ENCODE measurements at regions not wholly inside any gene's neighbourhood (a gene's known extent, or its start where the extent isn't known, plus 50 kb on each side); places are given as distances from the start of the nearest gene placed in this dataset.
"Not testable (repeated sequence)": the region's sequence is repeated elsewhere in the genome, so short reads cannot be mapped to it uniquely, and the experiment has no call there.

- DNase-seq, result no peak
Observed at GRCh38 chr3:55294557-55294956, 192.5 kb downstream of the WNT5A start.

- no peak for DNase-seq
Observed at GRCh38 chr3:55292360-55292759, 194.7 kb downstream of the WNT5A start.

- DNase-seq, result no peak
Observed at GRCh38 chr3:55288657-55289056, 198.4 kb downstream of the WNT5A start.

- no peak for DNase-seq
Observed at GRCh38 chr3:55286693-55287092, 200.4 kb downstream of the WNT5A start.

GRCh38 chr3:55285156-55285555 lies 201.9 kb downstream of the WNT5A start:
- no peak for DNase-seq

GRCh38 chr3:55283441-55283925 lies 203.6 kb downstream of the WNT5A start:
- no peak for DNase-seq

- no peak for DNase-seq
Observed at GRCh38 chr3:55282994-55283393, 204.1 kb downstream of the WNT5A start.

GRCh38 chr3:55272031-55272645 lies 215.0 kb downstream of the WNT5A start:
- DNase-seq, result no peak

- DNase-seq, result no peak
Observed at GRCh38 chr3:55271549-55271948, 215.6 kb downstream of the WNT5A start.

GRCh38 chr3:55270976-55271375 lies 216.1 kb downstream of the WNT5A start:
- no peak for DNase-seq

GRCh38 chr3:55269636-55270035 lies 217.5 kb downstream of the WNT5A start:
- no peak for DNase-seq

- DNase-seq, result no peak
Observed at GRCh38 chr3:55269096-55269495, 218.0 kb downstream of the WNT5A start.

- DNase-seq, result no peak
Observed at GRCh38 chr3:55267206-55267930, 219.7 kb downstream of the WNT5A start.

GRCh38 chr3:55264919-55265318 lies 222.2 kb downstream of the WNT5A start:
- no peak for DNase-seq

GRCh38 chr3:55252921-55253320 lies 234.2 kb downstream of the WNT5A start:
- no peak for DNase-seq

- not testable (repeated sequence) for DNase-seq
Observed at GRCh38 chr3:55249156-55249555, 237.9 kb downstream of the WNT5A start.

- no peak for DNase-seq
Observed at GRCh38 chr3:55247666-55248065, 239.4 kb downstream of the WNT5A start.

GRCh38 chr3:55246033-55246432 lies 241.1 kb downstream of the WNT5A start:
- DNase-seq, result no peak

GRCh38 chr3:55245351-55245750 lies 241.8 kb downstream of the WNT5A start:
- DNase-seq, result no peak

- DNase-seq, result no peak
Observed at GRCh38 chr3:55244247-55244646, 242.9 kb downstream of the WNT5A start.

- DNase-seq, result no peak
Observed at GRCh38 chr3:55243678-55244077, 243.4 kb downstream of the WNT5A start.

- DNase-seq, result no peak
Observed at GRCh38 chr3:55242921-55243320, 244.2 kb downstream of the WNT5A start.

- DNase-seq, result no peak
Observed at GRCh38 chr3:55241098-55241497, 246.0 kb downstream of the WNT5A start.

- DNase-seq, result no peak
Observed at GRCh38 chr3:55235416-55235815, 251.7 kb downstream of the WNT5A start.

- DNase-seq, result no peak
Observed at GRCh38 chr3:55226696-55227095, 260.4 kb downstream of the WNT5A start.

Measured in suppressor macrophage treated with lipopolysaccharide for 4 hours (primary cell).